ENCODE measurements at regions not wholly inside any gene's neighbourhood (a gene's known extent, or its start where the extent isn't known, plus 50 kb on each side); places are given as distances from the start of the nearest gene placed in this dataset.

- no peak for DNase-seq
- Histone ChIP-seq H2BK5ac (ENCODE audit: low read depth, low read length, poor library complexity, severe bottlenecking) (no peak overlapping the region), H3K9me3 (ENCODE audit: control insufficient read depth, insufficient read depth, low read length) (no peaks in the 10 kb centered on the region), H3K14ac (replicated peaks; ENCODE audit: low read depth, low read length) (no peak overlapping the region), H3K4me2 (ENCODE audit: low read depth, low read length) (no peak overlapping the region), H3K4ac (ENCODE audit: low read depth, low read length) (no peak overlapping the region), H4K91ac (ENCODE audit: insufficient read depth, low read depth, low read length) (no peak overlapping the region), H2AK5ac (ENCODE audit: low read depth, low read length) (no peak overlapping the region), H3K27me3 (ENCODE audit: control insufficient read depth, insufficient read depth, low read length) (no peaks in the 10 kb centered on the region), H2AK9ac (replicated peaks; ENCODE audit: low read depth, low read length, poor library complexity) (no peak overlapping the region), H3K9me1 (ENCODE audit: insufficient read depth, low read length) (no peaks in the 10 kb centered on the region), H4K8ac (ENCODE audit: low read depth in 2 of 2, low read length in 2 of 2) (no peak overlapping the region), H4K20me1 (ENCODE audit: insufficient read depth, low read length) (no peaks in the 10 kb centered on the region), H3K18ac (ENCODE audit: low read depth, low read length) (no peak overlapping the region), H3K23ac (ENCODE audit: low read depth, low read length) (no peak overlapping the region), H3K4me3 (ENCODE audit: insufficient read depth, low read depth, low read length) (no peak overlapping the region), H4K5ac (ENCODE audit: low read depth, low read length) (no peak overlapping the region), H3K36me3 (ENCODE audit: control insufficient read depth, insufficient read depth, low read length) (no peaks in the 10 kb centered on the region), H2BK20ac (ENCODE audit: low read depth, low read length) (no peak overlapping the region), H3K79me1 (ENCODE audit: low read depth in 1 of 2, low read length in 2 of 2) (no peaks in the 10 kb centered on the region), H3K27ac (ENCODE audit: insufficient read depth, low read length) (no peak overlapping the region), H3K4me1 (ENCODE audit: control insufficient read depth, insufficient read depth, low read length) (no peaks in the 10 kb centered on the region), H3K56ac (ENCODE audit: extremely low read depth, insufficient read depth, low read length) (no peak overlapping the region), H3K9ac (ENCODE audit: low read depth, low read length) (no peak overlapping the region), H2BK120ac (ENCODE audit: low read depth, low read length) (no peak overlapping the region), H2AFZ (replicated peaks; ENCODE audit: low read length, poor library complexity) (no peak overlapping the region), H2BK15ac (ENCODE audit: low read depth, low read length) (no peak overlapping the region)
- POLR2A ChIA-PET (ENCODE audit: unreplicated experiment): no interaction called here
- TF ChIP-seq NFE2L2 (IDR thresholded peaks at IDR 0.05; ENCODE audit: low read depth, low read length): no peak
- TF ChIP-seq CTCF (conservative IDR thresholded peaks at IDR 0.05; ENCODE audit: low read depth, low read length): no peak
- TF ChIP-seq, protein P1, sequence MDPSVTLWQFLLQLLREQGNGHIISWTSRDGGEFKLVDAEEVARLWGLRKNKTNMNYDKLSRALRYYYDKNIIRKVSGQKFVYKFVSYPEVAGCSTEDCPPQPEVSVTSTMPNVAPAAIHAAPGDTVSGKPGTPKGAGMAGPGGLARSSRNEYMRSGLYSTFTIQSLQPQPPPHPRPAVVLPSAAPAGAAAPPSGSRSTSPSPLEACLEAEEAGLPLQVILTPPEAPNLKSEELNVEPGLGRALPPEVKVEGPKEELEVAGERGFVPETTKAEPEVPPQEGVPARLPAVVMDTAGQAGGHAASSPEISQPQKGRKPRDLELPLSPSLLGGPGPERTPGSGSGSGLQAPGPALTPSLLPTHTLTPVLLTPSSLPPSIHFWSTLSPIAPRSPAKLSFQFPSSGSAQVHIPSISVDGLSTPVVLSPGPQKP (IDR thresholded peaks at IDR 0.05; ENCODE audit: borderline replicate concordance, low read depth, low read length): no peak
- no peak for TF ChIP-seq SMC3 (IDR thresholded peaks at IDR 0.05; ENCODE audit: low read depth, low read length)
- TF ChIP-seq RFX5 (IDR thresholded peaks at IDR 0.05; ENCODE audit: low read depth, low read length): no peak
- no peak for TF ChIP-seq CHD1 (IDR thresholded peaks at IDR 0.05; ENCODE audit: low read depth, low read length)
- TF ChIP-seq BHLHE40 (IDR thresholded peaks at IDR 0.05; ENCODE audit: low read depth, low read length): no peak
- no peak for TF ChIP-seq FOS (IDR thresholded peaks at IDR 0.05; ENCODE audit: low read depth, low read length)
- no peak for TF ChIP-seq CEBPB (IDR thresholded peaks at IDR 0.05; ENCODE audit: low read depth, low read length)
- no peak for TF ChIP-seq MXI1 (IDR thresholded peaks at IDR 0.05; ENCODE audit: borderline replicate concordance, low read depth, low read length)
- TF ChIP-seq MAFK (IDR thresholded peaks at IDR 0.05; ENCODE audit: low read depth, low read length): no peak
- TF ChIP-seq MAZ (IDR thresholded peaks at IDR 0.05; ENCODE audit: borderline replicate concordance, low read depth, low read length): no peak
- no peak for TF ChIP-seq RAD21 (IDR thresholded peaks at IDR 0.05; ENCODE audit: low read length)
- no peak for TF ChIP-seq RCOR1 (IDR thresholded peaks at IDR 0.05; ENCODE audit: insufficient replicate concordance, low read length)
- ATAC-seq (ENCODE audit: low read depth): no peak
- CTCF ChIA-PET: interaction anchor here (1.1 kb wide), 1 partner anchor 14 kb away, joined by 3 read pairs; no protein-coding TSS in a partner anchor
- dilution Hi-C loops (cut with HindIII; ENCODE audit: low sequenced_read_pairs, unreplicated experiment) (no loop called here), intact Hi-C loops (cut with micrococcal nuclease) (no loop called here), in situ Hi-C loops (cut with MboI; ENCODE audit: low sequenced_read_pairs) (no loop called here)
- BruUV-seq (replicated peaks): no TSS peak
Observed at GRCh38 chr7:115505136-115505535, 525.4 kb downstream of the TFEC start.
